ENCODE measurements at regions not wholly inside any gene's neighbourhood (a gene's known extent, or its start where the extent isn't known, plus 50 kb on each side); places are given as distances from the start of the nearest gene placed in this dataset.

- no peaks in the 10 kb centered on the region for H3K36me3 ChIP-seq (ENCODE audit: insufficient read depth)
- Mint-ChIP-seq H3K9me3 (peaks cover 85% of the 10 kb centered on the region), H3K27me3 (ENCODE audit: insufficient read depth, low read depth, poor library complexity) (no peaks in the 10 kb centered on the region), H3K4me1 (no peaks in the 10 kb centered on the region), H3K27ac (no peak overlapping the region), H3K36me3 (ENCODE audit: low read depth) (peaks cover 15% of the 10 kb centered on the region), H3K4me3 (no peak overlapping the region)
- H3K27me3 ChIP-seq (ENCODE audit: insufficient read depth), result no peaks in the 10 kb centered on the region
- no peaks in the 10 kb centered on the region for H3K9me2 ChIP-seq (ENCODE audit: insufficient read depth)
- TF ChIP-seq ZNF331 (CRISPR knock-in tag; IDR thresholded peaks at IDR 0.05; ENCODE audit: low read depth) (no peak), EZH2phosphoT487 (IDR thresholded peaks at IDR 0.05; ENCODE audit: unreplicated experiment) (no peak), CREB1 (CRISPR knock-in tag; IDR thresholded peaks at IDR 0.05; ENCODE audit: low read depth) (no peak), NANOG (IDR thresholded peaks at IDR 0.05; ENCODE audit: borderline replicate concordance) (no peak)
- no peak overlapping the region for H3K27ac ChIP-seq (ENCODE audit: low read depth)
- no peaks in the 10 kb centered on the region for H3F3A ChIP-seq (replicated peaks; ENCODE audit: low read depth)
- H3K4me3 ChIP-seq, result no peak overlapping the region
- H3K4me1 ChIP-seq (ENCODE audit: insufficient read depth), result no peaks in the 10 kb centered on the region
- no peaks in the 10 kb centered on the region for H3K79me2 ChIP-seq (replicated peaks; ENCODE audit: insufficient read depth)
- no peak for ATAC-seq
- no peak overlapping the region for H3K4me2 ChIP-seq
- H4K20me1 ChIP-seq (replicated peaks; ENCODE audit: insufficient read depth), result no peaks in the 10 kb centered on the region
- no peak for DNase-seq (ENCODE audit: low spot score)
- no peak overlapping the region for H2AFZ ChIP-seq
Observed at GRCh38 chr14:82134411-82134810, 600.8 kb upstream of the SEL1L start.

GRCh38 chr14:82138431-82138830 lies 604.8 kb upstream of the SEL1L start:
- H3K4me1 ChIP-seq (ENCODE audit: insufficient read depth), result no peaks in the 10 kb centered on the region
- no peak overlapping the region for H3K27ac ChIP-seq (ENCODE audit: low read depth)
- ATAC-seq (no peak), DNase-seq (ENCODE audit: low spot score) (no peak)
- H3K27me3 ChIP-seq (ENCODE audit: insufficient read depth), result no peaks in the 10 kb centered on the region
- TF ChIP-seq JUNB (IDR thresholded peaks at IDR 0.05; ENCODE audit: unreplicated experiment) (no peak), STAT1 (IDR thresholded peaks at IDR 0.05; ENCODE audit: unreplicated experiment) (no peak), CTCF (conservative IDR thresholded peaks at IDR 0.05; ENCODE audit: low read depth in 2 of 2) (no peak), EZH2 (IDR thresholded peaks at IDR 0.05; ENCODE audit: low read depth, unreplicated experiment) (no peak), ZNF114 (CRISPR knock-in tag; IDR thresholded peaks at IDR 0.05) (no peak), POLR2AphosphoS5 (IDR thresholded peaks at IDR 0.05; ENCODE audit: low read depth) (no peak), NANOG (IDR thresholded peaks at IDR 0.05; ENCODE audit: borderline replicate concordance) (no peak), ZNF331 (CRISPR knock-in tag; IDR thresholded peaks at IDR 0.05; ENCODE audit: low read depth) (no peak), REST (IDR thresholded peaks at IDR 0.05; ENCODE audit: unreplicated experiment) (no peak), ETS1 (IDR thresholded peaks at IDR 0.05) (no peak)
- Mint-ChIP-seq H3K4me1 (no peaks in the 10 kb centered on the region), H3K27me3 (ENCODE audit: insufficient read depth, low read depth, poor library complexity) (no peaks in the 10 kb centered on the region), H3K27ac (no peak overlapping the region), H3K9me3 (peaks cover 85% of the 10 kb centered on the region), H3K4me3 (no peak overlapping the region), H3K36me3 (ENCODE audit: low read depth) (peaks cover 29% of the 10 kb centered on the region)
- H3F3A ChIP-seq (replicated peaks; ENCODE audit: low read depth), result no peaks in the 10 kb centered on the region
- no peak overlapping the region for H3K4me3 ChIP-seq
- H4K20me1 ChIP-seq (replicated peaks; ENCODE audit: insufficient read depth), result no peaks in the 10 kb centered on the region
- no peak overlapping the region for H3K4me2 ChIP-seq
- no peaks in the 10 kb centered on the region; the same call in 1 of the 2 replicates for H3K9me2 ChIP-seq (ENCODE audit: insufficient read depth)
- no peaks in the 10 kb centered on the region for H3K79me2 ChIP-seq (replicated peaks; ENCODE audit: insufficient read depth)
- no peak overlapping the region for H2AFZ ChIP-seq
- H3K36me3 ChIP-seq (ENCODE audit: insufficient read depth), result no peaks in the 10 kb centered on the region

Data from GM23338 (cell line).